Omental fat pad (tissue), 3 donors: ENCODE measurements at regions not wholly inside any gene's neighbourhood (a gene's known extent, or its start where the extent isn't known, plus 50 kb on each side); places are given as distances from the start of the nearest gene placed in this dataset.
"Not testable (repeated sequence)": the region's sequence is repeated elsewhere in the genome, so short reads cannot be mapped to it uniquely, and the experiment has no call there.

ENCODE experiments used
- ATAC-seq: fragments of 150-250 bp; one replicate; pipeline ENCODE4 v1.9.1; 2016; ENCODE audit warnings: mild to moderate bottlenecking, moderate library complexity; ENCODE audit not compliant: low FRiP score
- DNase-seq: peaks from one replicate; pipeline ENCODE4 v3.0.0-alpha.2; 2019; ENCODE audit warnings: low spot score
- CTCF ChIP-seq, 3 donors: fragments of 450-650 bp; IDR thresholded peaks; one replicate each; pipeline ENCODE4 v1.5.1; 2016 to 2017; ENCODE audit warnings: antibody characterized with exemption in 3 of 3, mild to moderate bottlenecking in 3 of 3, moderate library complexity in 2 of 3

- no peak for DNase-seq
- no peak for TF ChIP-seq CTCF (IDR thresholded peaks at IDR 0.05)
- ATAC-seq, result no peak
Observed at GRCh38 chr3:72517921-72518424, 330.3 kb downstream of the SHQ1 start.

DNA sequence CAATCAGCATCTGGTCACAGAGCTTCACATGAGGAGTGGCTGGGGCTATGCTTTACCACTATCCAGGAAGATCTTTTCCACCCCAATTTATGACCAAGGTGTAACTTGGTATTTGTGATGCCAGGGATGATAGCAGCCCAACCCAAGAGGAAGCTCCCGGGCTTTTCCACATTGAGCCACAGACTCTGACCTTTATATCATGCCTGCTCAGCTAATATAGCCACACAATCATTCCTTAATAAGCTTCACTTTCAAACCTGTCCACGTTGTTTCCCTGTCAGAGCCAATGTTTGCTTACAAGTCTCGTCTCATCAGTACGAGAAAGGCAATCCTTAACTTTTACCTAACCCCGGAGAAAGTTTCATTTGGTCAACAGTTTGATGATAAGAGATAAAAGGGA lies 330.9 kb downstream of the SHQ1 start:
- no peak for ATAC-seq
- no peak for TF ChIP-seq CTCF (IDR thresholded peaks at IDR 0.05)
- DNase-seq, result no peak

DNA sequence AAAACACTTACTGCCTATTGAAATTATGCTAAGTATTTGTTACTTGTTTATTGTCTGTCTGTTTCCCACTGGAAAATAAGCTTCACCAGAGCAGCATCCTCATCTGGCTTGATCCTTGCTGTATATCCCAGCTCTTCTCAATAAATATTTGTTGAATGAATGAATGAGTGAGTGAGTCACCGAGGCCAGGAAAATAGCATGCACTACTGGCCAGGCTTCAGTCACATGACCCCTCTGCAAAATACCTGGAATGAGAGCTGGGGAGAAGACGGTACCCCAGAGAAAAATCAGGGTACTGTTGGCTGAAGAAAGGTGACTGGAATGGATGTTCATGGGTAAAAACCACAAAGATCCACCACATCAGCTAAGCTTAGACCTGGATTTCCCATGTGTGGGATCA lies 331.9 kb downstream of the SHQ1 start:
- TF ChIP-seq CTCF (IDR thresholded peaks at IDR 0.05), result no peak
- ATAC-seq, result no peak
- DNase-seq, result no peak

DNA sequence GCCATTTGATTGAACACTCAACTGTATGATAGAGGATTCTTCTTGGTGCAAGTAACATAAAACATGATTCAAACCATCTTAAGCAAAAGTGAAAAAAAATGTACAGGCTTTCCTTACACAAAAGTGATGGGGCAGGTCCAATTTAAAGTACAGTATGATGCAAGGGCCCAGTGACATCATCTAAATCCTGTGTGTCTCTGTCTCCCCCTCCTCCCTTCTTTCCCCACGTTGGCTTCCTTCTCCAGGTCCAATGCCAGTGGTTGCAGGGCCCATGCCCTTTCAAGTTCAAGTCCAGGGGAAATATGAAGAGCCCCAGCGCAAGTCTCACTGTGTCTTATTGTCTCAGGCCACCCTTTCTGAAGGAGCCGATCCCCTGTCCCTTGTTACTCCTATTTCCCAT lies 332.3 kb downstream of the SHQ1 start:
- TF ChIP-seq CTCF (IDR thresholded peaks at IDR 0.05), result no peak
- ATAC-seq, result no peak
- no peak for DNase-seq

- ATAC-seq (no peak), DNase-seq (no peak)
- TF ChIP-seq CTCF (IDR thresholded peaks at IDR 0.05), result no peak
Observed at GRCh38 chr3:72515281-72515680, 333.0 kb downstream of the SHQ1 start.

GRCh38 chr3:72510247-72510646 lies 338.0 kb downstream of the SHQ1 start:
- ATAC-seq (no peak), DNase-seq (no peak)
- no peak for TF ChIP-seq CTCF (IDR thresholded peaks at IDR 0.05)

GRCh38 chr3:72505539-72506405 lies 342.5 kb downstream of the SHQ1 start:
- TF ChIP-seq CTCF (IDR thresholded peaks at IDR 0.05), result no peak
- ATAC-seq, result no peak
- DNase-seq, result no peak

DNA sequence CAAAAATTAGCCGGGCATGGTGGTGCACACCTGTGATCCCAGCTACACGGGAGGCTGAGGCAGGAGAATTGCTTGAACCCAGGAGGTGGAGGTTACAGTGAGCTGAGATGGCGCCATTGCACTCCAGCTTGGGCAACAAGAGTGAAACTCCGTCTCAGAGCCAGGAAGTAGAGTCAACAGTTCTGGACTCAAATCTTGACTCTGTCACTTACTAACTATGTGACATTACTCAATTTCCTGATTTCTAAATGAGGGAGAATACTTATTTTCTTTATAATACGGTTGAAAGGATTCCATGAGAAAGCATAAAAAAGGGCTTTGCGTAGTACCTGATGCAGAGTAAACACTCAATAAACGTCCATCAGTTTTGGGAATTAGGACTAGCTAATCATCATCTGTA lies 350.7 kb downstream of the SHQ1 start:
- not testable (repeated sequence) for DNase-seq, ATAC-seq
